ENCODE measurements at regions not wholly inside any gene's neighbourhood (a gene's known extent, or its start where the extent isn't known, plus 50 kb on each side); places are given as distances from the start of the nearest gene placed in this dataset.

DNA sequence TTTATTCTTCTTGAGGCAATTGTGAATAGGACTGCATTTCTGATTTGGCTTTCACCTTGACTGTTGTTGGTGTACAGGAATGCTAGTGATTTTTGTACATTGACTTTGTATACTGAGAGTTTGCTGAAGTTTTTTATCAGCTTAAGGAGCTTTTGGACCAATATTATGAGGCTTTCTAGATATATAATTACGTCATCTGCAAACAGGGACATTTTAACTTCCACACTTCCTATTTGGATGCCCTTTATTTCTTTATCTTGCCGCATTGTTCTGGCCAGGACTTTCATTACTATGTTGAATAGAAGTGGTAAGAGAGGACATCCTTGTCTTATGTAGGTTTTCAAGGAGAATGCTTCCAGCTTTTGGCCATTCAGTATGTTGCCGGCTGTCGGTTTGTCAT lies 425.4 kb upstream of the CHAC2 start:
- Mint-ChIP-seq H3K4me1 (no peaks in the 10 kb centered on the region), H3K27ac (no peak overlapping the region)
- TF ChIP-seq POLR2AphosphoS5 (IDR thresholded peaks at IDR 0.05; ENCODE audit: low read depth) (no peak), CREB1 (CRISPR knock-in tag; IDR thresholded peaks at IDR 0.05; ENCODE audit: low read depth) (no peak), EZH2phosphoT487 (IDR thresholded peaks at IDR 0.05; ENCODE audit: unreplicated experiment) (no peak), ZNF114 (CRISPR knock-in tag; IDR thresholded peaks at IDR 0.05) (no peak)
- TF ChIP-seq, protein P1, sequence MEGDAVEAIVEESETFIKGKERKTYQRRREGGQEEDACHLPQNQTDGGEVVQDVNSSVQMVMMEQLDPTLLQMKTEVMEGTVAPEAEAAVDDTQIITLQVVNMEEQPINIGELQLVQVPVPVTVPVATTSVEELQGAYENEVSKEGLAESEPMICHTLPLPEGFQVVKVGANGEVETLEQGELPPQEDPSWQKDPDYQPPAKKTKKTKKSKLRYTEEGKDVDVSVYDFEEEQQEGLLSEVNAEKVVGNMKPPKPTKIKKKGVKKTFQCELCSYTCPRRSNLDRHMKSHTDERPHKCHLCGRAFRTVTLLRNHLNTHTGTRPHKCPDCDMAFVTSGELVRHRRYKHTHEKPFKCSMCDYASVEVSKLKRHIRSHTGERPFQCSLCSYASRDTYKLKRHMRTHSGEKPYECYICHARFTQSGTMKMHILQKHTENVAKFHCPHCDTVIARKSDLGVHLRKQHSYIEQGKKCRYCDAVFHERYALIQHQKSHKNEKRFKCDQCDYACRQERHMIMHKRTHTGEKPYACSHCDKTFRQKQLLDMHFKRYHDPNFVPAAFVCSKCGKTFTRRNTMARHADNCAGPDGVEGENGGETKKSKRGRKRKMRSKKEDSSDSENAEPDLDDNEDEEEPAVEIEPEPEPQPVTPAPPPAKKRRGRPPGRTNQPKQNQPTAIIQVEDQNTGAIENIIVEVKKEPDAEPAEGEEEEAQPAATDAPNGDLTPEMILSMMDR (conservative IDR thresholded peaks at IDR 0.05; ENCODE audit: low read depth in 2 of 2): no peak
- TF ChIP-seq, protein P2, sequence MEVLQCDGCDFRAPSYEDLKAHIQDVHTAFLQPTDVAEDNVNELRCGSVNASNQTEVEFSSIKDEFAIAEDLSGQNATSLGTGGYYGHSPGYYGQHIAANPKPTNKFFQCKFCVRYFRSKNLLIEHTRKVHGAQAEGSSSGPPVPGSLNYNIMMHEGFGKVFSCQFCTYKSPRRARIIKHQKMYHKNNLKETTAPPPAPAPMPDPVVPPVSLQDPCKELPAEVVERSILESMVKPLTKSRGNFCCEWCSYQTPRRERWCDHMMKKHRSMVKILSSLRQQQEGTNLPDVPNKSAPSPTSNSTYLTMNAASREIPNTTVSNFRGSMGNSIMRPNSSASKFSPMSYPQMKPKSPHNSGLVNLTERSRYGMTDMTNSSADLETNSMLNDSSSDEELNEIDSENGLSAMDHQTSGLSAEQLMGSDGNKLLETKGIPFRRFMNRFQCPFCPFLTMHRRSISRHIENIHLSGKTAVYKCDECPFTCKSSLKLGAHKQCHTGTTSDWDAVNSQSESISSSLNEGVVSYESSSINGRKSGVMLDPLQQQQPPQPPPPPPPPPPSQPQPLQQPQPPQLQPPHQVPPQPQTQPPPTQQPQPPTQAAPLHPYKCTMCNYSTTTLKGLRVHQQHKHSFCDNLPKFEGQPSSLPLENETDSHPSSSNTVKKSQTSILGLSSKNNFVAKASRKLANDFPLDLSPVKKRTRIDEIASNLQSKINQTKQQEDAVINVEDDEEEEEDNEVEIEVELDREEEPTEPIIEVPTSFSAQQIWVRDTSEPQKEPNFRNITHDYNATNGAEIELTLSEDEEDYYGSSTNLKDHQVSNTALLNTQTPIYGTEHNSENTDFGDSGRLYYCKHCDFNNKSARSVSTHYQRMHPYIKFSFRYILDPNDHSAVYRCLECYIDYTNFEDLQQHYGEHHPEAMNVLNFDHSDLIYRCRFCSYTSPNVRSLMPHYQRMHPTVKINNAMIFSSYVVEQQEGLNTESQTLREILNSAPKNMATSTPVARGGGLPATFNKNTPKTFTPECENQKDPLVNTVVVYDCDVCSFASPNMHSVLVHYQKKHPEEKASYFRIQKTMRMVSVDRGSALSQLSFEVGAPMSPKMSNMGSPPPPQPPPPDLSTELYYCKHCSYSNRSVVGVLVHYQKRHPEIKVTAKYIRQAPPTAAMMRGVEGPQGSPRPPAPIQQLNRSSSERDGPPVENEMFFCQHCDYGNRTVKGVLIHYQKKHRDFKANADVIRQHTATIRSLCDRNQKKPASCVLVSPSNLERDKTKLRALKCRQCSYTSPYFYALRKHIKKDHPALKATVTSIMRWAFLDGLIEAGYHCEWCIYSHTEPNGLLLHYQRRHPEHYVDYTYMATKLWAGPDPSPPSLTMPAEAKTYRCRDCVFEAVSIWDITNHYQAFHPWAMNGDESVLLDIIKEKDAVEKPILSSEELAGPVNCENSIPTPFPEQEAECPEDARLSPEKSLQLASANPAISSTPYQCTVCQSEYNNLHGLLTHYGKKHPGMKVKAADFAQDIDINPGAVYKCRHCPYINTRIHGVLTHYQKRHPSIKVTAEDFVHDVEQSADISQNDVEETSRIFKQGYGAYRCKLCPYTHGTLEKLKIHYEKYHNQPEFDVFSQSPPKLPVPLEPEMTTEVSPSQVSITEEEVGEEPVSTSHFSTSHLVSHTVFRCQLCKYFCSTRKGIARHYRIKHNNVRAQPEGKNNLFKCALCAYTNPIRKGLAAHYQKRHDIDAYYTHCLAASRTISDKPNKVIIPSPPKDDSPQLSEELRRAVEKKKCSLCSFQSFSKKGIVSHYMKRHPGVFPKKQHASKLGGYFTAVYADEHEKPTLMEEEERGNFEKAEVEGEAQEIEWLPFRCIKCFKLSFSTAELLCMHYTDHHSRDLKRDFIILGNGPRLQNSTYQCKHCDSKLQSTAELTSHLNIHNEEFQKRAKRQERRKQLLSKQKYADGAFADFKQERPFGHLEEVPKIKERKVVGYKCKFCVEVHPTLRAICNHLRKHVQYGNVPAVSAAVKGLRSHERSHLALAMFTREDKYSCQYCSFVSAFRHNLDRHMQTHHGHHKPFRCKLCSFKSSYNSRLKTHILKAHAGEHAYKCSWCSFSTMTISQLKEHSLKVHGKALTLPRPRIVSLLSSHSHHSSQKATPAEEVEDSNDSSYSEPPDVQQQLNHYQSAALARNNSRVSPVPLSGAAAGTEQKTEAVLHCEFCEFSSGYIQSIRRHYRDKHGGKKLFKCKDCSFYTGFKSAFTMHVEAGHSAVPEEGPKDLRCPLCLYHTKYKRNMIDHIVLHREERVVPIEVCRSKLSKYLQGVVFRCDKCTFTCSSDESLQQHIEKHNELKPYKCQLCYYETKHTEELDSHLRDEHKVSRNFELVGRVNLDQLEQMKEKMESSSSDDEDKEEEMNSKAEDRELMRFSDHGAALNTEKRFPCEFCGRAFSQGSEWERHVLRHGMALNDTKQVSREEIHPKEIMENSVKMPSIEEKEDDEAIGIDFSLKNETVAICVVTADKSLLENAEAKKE (CRISPR knock-in tag; IDR thresholded peaks at IDR 0.05): no peak
- TF ChIP-seq, protein P3, sequence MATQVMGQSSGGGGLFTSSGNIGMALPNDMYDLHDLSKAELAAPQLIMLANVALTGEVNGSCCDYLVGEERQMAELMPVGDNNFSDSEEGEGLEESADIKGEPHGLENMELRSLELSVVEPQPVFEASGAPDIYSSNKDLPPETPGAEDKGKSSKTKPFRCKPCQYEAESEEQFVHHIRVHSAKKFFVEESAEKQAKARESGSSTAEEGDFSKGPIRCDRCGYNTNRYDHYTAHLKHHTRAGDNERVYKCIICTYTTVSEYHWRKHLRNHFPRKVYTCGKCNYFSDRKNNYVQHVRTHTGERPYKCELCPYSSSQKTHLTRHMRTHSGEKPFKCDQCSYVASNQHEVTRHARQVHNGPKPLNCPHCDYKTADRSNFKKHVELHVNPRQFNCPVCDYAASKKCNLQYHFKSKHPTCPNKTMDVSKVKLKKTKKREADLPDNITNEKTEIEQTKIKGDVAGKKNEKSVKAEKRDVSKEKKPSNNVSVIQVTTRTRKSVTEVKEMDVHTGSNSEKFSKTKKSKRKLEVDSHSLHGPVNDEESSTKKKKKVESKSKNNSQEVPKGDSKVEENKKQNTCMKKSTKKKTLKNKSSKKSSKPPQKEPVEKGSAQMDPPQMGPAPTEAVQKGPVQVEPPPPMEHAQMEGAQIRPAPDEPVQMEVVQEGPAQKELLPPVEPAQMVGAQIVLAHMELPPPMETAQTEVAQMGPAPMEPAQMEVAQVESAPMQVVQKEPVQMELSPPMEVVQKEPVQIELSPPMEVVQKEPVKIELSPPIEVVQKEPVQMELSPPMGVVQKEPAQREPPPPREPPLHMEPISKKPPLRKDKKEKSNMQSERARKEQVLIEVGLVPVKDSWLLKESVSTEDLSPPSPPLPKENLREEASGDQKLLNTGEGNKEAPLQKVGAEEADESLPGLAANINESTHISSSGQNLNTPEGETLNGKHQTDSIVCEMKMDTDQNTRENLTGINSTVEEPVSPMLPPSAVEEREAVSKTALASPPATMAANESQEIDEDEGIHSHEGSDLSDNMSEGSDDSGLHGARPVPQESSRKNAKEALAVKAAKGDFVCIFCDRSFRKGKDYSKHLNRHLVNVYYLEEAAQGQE (IDR thresholded peaks at IDR 0.05; ENCODE audit: unreplicated experiment): no peak

More for the DNA sequence above, 425.4 kb upstream of the CHAC2 start:
- Histone ChIP-seq H3K36me3 (ENCODE audit: insufficient read depth) (no peaks in the 10 kb centered on the region), H3F3A (replicated peaks; ENCODE audit: low read depth) (no peaks in the 10 kb centered on the region), H3K27me3 (ENCODE audit: insufficient read depth) (no peaks in the 10 kb centered on the region), H4K20me1 (replicated peaks; ENCODE audit: insufficient read depth) (no peaks in the 10 kb centered on the region), H3K4me2 (no peak overlapping the region), H3K27ac (ENCODE audit: low read depth) (no peak overlapping the region), H3K9me2 (ENCODE audit: insufficient read depth) (no peaks in the 10 kb centered on the region), H3K79me2 (replicated peaks; ENCODE audit: insufficient read depth) (no peaks in the 10 kb centered on the region), H2AFZ (no peak overlapping the region), H3K4me1 (ENCODE audit: insufficient read depth) (no peaks in the 10 kb centered on the region), H3K4me3 (no peak overlapping the region)
- no peak for ATAC-seq
- no peak overlapping the region for H3K4me3 Mint-ChIP-seq
- no peaks in the 10 kb centered on the region for H3K36me3 Mint-ChIP-seq (ENCODE audit: low read depth)
- H3K9me3 Mint-ChIP-seq: no peaks in the 10 kb centered on the region
- DNase-seq (ENCODE audit: low spot score): no peak
- no peaks in the 10 kb centered on the region for H3K27me3 Mint-ChIP-seq (ENCODE audit: insufficient read depth, low read depth, poor library complexity)

All from GM23338 (cell line).